Psoas muscle (tissue), 7 donors: ENCODE measurements at regions not wholly inside any gene's neighbourhood (a gene's known extent, or its start where the extent isn't known, plus 50 kb on each side); places are given as distances from the start of the nearest gene placed in this dataset.

ENCODE experiments used
- ATAC-seq, 4 donors: fragments of 200-7000 bp; cut with Tn5 transposase; one replicate each; pipeline ENCODE4 v1.9.1; 2020; ENCODE audit warnings: moderate library complexity in 3 of 4, mild to moderate bottlenecking in 2 of 4
- DNase-seq, 2 donors: peaks; one replicate each; pipeline ENCODE4 v3.0.0-alpha.2; 2020
- H3K27ac ChIP-seq: fragments of 200-600 bp; one replicate; pipeline ENCODE4 v1.8.0; 2022
- H3K27me3 ChIP-seq, 3 donors: fragments of 200-600 bp in 1 of 3; one replicate each; pipeline versions ENCODE4 v1.6.1 to v1.8.0; 2013 to 2022; ENCODE audit warnings: low read length in 2 of 3, mild to moderate bottlenecking in 2 of 3, moderate library complexity in 1 of 3; ENCODE audit not compliant: insufficient read depth in 3 of 3
- H3K36me3 ChIP-seq, 2 donors: fragments of 200-600 bp in 1 of 2; one replicate each; pipeline versions ENCODE4 v1.6.1 to v1.8.0; 2013 to 2022; ENCODE audit warnings: low read depth in 1 of 2, mild to moderate bottlenecking in 1 of 2, moderate library complexity in 1 of 2; ENCODE audit not compliant: insufficient read depth in 1 of 2
- H3K4me1 ChIP-seq: fragments of 200-600 bp; one replicate; pipeline ENCODE4 v1.8.0; 2022
- H3K4me3 ChIP-seq: fragments of 200-600 bp; one replicate; pipeline ENCODE4 v1.8.0; 2022; ENCODE audit warnings: mild to moderate bottlenecking
- H3K9me3 ChIP-seq: fragments of 200-600 bp; one replicate; pipeline ENCODE4 v1.8.0; 2022
- WGBS, 3 donors: extraction: QIAGEN DNeasy Blood & Tissue Kit; methylation state at CpG; one replicate each; pipeline versions ENCODE4 v1.1.6 to v1.1.7; 2013; 5-methylcytosine and 5-hydroxymethylcytosine counted together
- intact Hi-C, 2 donors: fragments of 100-400 bp; cut with DNase I; formaldehyde crosslinking; loops; one replicate each; pipeline versions ENCODE4 v1.11.0 to v1.14.2; 2022
- TF ChIP-seq, protein P1 (sequence below): fragments of 200-600 bp; IDR thresholded peaks from one replicate; pipeline ENCODE4 v1.8.0; 2022; ENCODE audit warnings: antibody characterized with exemption
- donor health status: healthy with polysubstance abuse.
- donor health status: DM: no; HTN: no; CAD: no; lungs with moderate emphysema.
- donor health status: Bipolar disorder and iron deficiency.
- donor health status: healthy.
- donor health status: DM: yes; HTN: yes; CAD: no.
- donor health status: DM: no; HTN: no; CAD: no.
- donor health status: DM: yes; HTN: yes; CAD: no.

- no peaks in the 10 kb centered on the region for H3K36me3 ChIP-seq
Observed at GRCh38 chr22:23392420-23393121, 187.5 kb downstream of the IGLL1 start.

DNA sequence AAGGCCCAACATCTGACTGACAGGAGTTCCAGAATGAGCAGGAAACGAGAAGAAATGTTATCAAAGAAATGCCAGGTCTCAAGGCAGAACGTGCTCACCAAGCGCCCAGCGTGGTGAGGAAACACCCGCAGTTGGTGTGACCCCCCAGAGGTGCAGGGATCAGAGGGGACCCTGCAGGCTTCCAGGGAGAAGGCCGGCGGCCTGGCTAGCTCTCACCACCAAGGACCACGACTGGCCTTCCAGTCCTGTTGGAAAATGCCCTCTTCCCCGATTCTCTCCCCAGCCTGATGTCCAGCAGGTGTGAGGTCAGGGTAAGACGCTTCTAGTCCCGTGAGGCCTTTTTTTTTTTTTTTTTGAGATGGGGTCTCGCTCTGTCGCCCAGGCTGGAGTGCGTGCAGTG, 189.1 kb downstream of the IGLL1 start:
- ATAC-seq (no peak), DNase-seq (no peak)
- Histone ChIP-seq H3K9me3 (no peaks in the 10 kb centered on the region), H3K4me3 (no peak overlapping the region), H3K27me3 (no peaks in the 10 kb centered on the region), H3K36me3 (no peaks in the 10 kb centered on the region), H3K4me1 (no peaks in the 10 kb centered on the region), H3K27ac (no peak overlapping the region)
- TF ChIP-seq, protein P1, sequence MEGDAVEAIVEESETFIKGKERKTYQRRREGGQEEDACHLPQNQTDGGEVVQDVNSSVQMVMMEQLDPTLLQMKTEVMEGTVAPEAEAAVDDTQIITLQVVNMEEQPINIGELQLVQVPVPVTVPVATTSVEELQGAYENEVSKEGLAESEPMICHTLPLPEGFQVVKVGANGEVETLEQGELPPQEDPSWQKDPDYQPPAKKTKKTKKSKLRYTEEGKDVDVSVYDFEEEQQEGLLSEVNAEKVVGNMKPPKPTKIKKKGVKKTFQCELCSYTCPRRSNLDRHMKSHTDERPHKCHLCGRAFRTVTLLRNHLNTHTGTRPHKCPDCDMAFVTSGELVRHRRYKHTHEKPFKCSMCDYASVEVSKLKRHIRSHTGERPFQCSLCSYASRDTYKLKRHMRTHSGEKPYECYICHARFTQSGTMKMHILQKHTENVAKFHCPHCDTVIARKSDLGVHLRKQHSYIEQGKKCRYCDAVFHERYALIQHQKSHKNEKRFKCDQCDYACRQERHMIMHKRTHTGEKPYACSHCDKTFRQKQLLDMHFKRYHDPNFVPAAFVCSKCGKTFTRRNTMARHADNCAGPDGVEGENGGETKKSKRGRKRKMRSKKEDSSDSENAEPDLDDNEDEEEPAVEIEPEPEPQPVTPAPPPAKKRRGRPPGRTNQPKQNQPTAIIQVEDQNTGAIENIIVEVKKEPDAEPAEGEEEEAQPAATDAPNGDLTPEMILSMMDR, result no peak
- intact Hi-C loops, result no loop called here
- WGBS, 3 donors, result 82 to 85% (median 85%) methylated on average over 13 to 14 of the region's 14 CpGs

More at GRCh38 chr22:23392420-23393121, 187.5 kb downstream of the IGLL1 start:
- no peak overlapping the region for H3K4me3 ChIP-seq
- WGBS, 3 donors, result 77 to 84% (median 82%) methylated on average over 10 to 11 of the region's 11 CpGs
- no peaks in the 10 kb centered on the region for H3K27me3 ChIP-seq
- DNase-seq (no peak), ATAC-seq (no peak)
- intact Hi-C loops, result no loop called here
- H3K27ac ChIP-seq, result no peak overlapping the region
- no peaks in the 10 kb centered on the region for H3K4me1 ChIP-seq
- H3K9me3 ChIP-seq, result no peaks in the 10 kb centered on the region
- TF ChIP-seq, protein P1, result no peak

DNA sequence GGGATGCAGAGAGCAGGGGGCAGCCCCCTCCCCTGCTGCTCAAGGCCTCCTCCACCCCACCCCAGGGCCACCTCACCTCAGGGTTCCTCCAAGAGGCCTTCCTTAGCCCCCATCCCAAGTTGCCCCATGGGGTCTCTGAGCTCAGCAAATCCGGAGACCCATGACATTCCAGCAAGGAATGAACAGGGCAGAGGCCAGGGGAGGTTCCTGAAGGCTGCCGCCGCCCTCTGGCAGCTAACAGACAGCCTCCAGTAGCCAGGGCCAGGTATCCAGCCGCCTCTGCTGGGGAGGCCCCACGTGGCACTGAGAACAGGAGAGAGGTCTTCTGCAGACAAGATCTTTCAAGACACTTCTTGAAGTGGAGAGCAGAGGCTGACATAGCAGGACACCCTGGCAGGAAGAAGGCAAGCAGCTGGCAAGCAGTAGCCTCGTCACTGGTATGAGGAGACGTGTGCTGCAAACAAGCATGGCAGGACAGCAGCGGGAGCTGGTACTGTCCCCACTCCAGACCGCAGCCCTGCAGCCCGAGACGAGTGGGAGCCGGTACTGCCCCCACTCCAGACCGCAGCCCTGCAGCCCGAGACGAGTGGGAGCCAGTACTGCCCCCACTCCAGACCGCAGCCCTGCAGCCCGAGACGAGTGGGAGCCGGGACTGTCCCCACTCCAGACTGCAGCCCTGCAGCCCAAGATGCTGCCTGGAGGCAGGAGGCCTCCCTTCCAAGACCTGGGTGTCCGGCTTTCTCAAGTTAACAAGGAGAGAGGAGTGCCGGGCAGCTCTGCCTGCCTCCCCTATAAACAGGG, 190.6 kb downstream of the IGLL1 start:
- ATAC-seq (no peak), DNase-seq (no peak)
- intact Hi-C loops, result loop anchor here (5.0 to 10.0 kb wide), 2 partner anchors 212 to 435 kb away; no protein-coding TSS in a partner anchor
- Histone ChIP-seq H3K9me3 (no peaks in the 10 kb centered on the region), H3K27ac (no peak overlapping the region), H3K27me3 (no peaks in the 10 kb centered on the region), H3K4me3 (no peak overlapping the region), H3K4me1 (no peaks in the 10 kb centered on the region), H3K36me3 (no peaks in the 10 kb centered on the region)
- 35 to 53% (median 38%) methylated on average over 18 to 21 of the region's 21 CpGs for WGBS, 3 donors
- TF ChIP-seq, protein P1, result no peak

DNA sequence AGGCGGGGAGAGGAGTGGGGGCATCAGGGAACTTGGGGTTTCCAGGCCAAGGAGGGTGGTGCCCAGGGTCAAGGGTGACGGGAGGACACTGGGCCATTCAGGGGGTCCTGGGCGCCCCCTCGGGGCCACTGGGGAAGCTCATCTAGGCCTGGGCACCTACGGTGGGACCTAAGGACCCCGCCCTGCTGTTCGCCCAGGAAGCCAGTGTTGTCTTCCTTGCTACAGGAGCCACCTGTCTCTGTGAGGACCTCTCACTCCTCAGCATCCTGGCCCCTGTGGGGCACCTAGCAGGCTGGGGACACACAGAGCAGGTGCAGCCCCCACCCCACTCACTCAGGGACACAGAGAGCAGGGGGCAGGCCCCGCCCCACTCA, 191.6 kb downstream of the IGLL1 start:
- TF ChIP-seq, protein P1, result no peak
- Histone ChIP-seq H3K4me3 (no peak overlapping the region), H3K27me3 (no peaks in the 10 kb centered on the region), H3K4me1 (no peaks in the 10 kb centered on the region), H3K36me3 (no peaks in the 10 kb centered on the region), H3K27ac (no peak overlapping the region), H3K9me3 (no peaks in the 10 kb centered on the region)
- DNase-seq, result no peak
- ATAC-seq, result no peak
- intact Hi-C loops, result loop anchor here (5.0 to 10.0 kb wide), 2 partner anchors 211 to 434 kb away; no protein-coding TSS in a partner anchor
- WGBS, 3 donors, result 79 to 85% (median 84%) methylated on average over 4 to 8 of the region's 8 CpGs
